Loucy (cell line): ENCODE measurements at regions not wholly inside any gene's neighbourhood (a gene's known extent, or its start where the extent isn't known, plus 50 kb on each side); places are given as distances from the start of the nearest gene placed in this dataset.

Source experiments
- CTCF ChIP-seq: fragments of 200-600 bp; sonication (generic); conservative IDR thresholded peaks from 2 replicates; pipeline ENCODE4 v1.5.1; 2014; ENCODE audit warnings: mild to moderate bottlenecking, antibody characterized with exemption, low read length
- EZH2phosphoT487 ChIP-seq: fragments of 200-600 bp; IDR thresholded peaks from 2 replicates; pipeline ENCODE4 v1.6.1; 2018; ENCODE audit warnings: antibody characterized with exemption, mild to moderate bottlenecking, moderate library complexity, borderline replicate concordance

- TF ChIP-seq CTCF, result no peak
- no peak for TF ChIP-seq EZH2phosphoT487
Observed at GRCh38 chr12:105580821-105581352, 250.4 kb downstream of the C12orf75 start.
